ENCODE measurements at regions not wholly inside any gene's neighbourhood (a gene's known extent, or its start where the extent isn't known, plus 50 kb on each side); places are given as distances from the start of the nearest gene placed in this dataset.

- no peaks in the 10 kb centered on the region for H3K36me3 Mint-ChIP-seq (ENCODE audit: low read depth, unreplicated experiment)
- no peaks in the 10 kb centered on the region for H3K9me3 Mint-ChIP-seq (ENCODE audit: unreplicated experiment)
- no peak overlapping the region for H3K27ac Mint-ChIP-seq (ENCODE audit: unreplicated experiment)
- H3K4me1 Mint-ChIP-seq (ENCODE audit: unreplicated experiment), result no peaks in the 10 kb centered on the region
- no peak for DNase-seq (ENCODE audit: low spot score)
- H3K4me3 Mint-ChIP-seq (ENCODE audit: unreplicated experiment), result no peak overlapping the region
- TF ChIP-seq CTCF (IDR thresholded peaks at IDR 0.05; ENCODE audit: unreplicated experiment), result no peak
- H3K27me3 Mint-ChIP-seq (ENCODE audit: unreplicated experiment), result peaks cover 2% of the 10 kb centered on the region
These were observed 1509.3 kb downstream of the FAM181B start for GRCh38 chr11:81224396-81224795.

- no peak overlapping the region for H3K27ac Mint-ChIP-seq (ENCODE audit: unreplicated experiment)
- H3K4me1 Mint-ChIP-seq (ENCODE audit: unreplicated experiment), result no peaks in the 10 kb centered on the region
- no peak for TF ChIP-seq CTCF (IDR thresholded peaks at IDR 0.05; ENCODE audit: unreplicated experiment)
- no peak for DNase-seq (ENCODE audit: low spot score)
- no peaks in the 10 kb centered on the region for H3K9me3 Mint-ChIP-seq (ENCODE audit: unreplicated experiment)
- no peaks in the 10 kb centered on the region for H3K36me3 Mint-ChIP-seq (ENCODE audit: low read depth, unreplicated experiment)
- peaks cover 2% of the 10 kb centered on the region for H3K27me3 Mint-ChIP-seq (ENCODE audit: unreplicated experiment)
- no peak overlapping the region for H3K4me3 Mint-ChIP-seq (ENCODE audit: unreplicated experiment)
These were observed 1511.2 kb downstream of the FAM181B start for GRCh38 chr11:81222491-81222890.

GRCh38 chr11:81220146-81220895 is 1513.3 kb downstream of the FAM181B start:
- H3K4me3 Mint-ChIP-seq (ENCODE audit: unreplicated experiment), result no peak overlapping the region
- no peak for DNase-seq (ENCODE audit: low spot score)
- H3K4me1 Mint-ChIP-seq (ENCODE audit: unreplicated experiment), result no peaks in the 10 kb centered on the region
- no peak for TF ChIP-seq CTCF (IDR thresholded peaks at IDR 0.05; ENCODE audit: unreplicated experiment)
- H3K36me3 Mint-ChIP-seq (ENCODE audit: low read depth, unreplicated experiment), result no peaks in the 10 kb centered on the region
- no peak overlapping the region for H3K27ac Mint-ChIP-seq (ENCODE audit: unreplicated experiment)
- H3K9me3 Mint-ChIP-seq (ENCODE audit: unreplicated experiment), result no peaks in the 10 kb centered on the region
- H3K27me3 Mint-ChIP-seq (ENCODE audit: unreplicated experiment), result peaks cover 2% of the 10 kb centered on the region

GRCh38 chr11:81219661-81220060 is 1514.0 kb downstream of the FAM181B start:
- no peaks in the 10 kb centered on the region for H3K36me3 Mint-ChIP-seq (ENCODE audit: low read depth, unreplicated experiment)
- peaks cover 2% of the 10 kb centered on the region for H3K27me3 Mint-ChIP-seq (ENCODE audit: unreplicated experiment)
- peaks cover under 1% of the 10 kb centered on the region for H3K9me3 Mint-ChIP-seq (ENCODE audit: unreplicated experiment)
- no peak overlapping the region for H3K4me3 Mint-ChIP-seq (ENCODE audit: unreplicated experiment)
- no peak for TF ChIP-seq CTCF (IDR thresholded peaks at IDR 0.05; ENCODE audit: unreplicated experiment)
- no peak for DNase-seq (ENCODE audit: low spot score)
- no peaks in the 10 kb centered on the region for H3K4me1 Mint-ChIP-seq (ENCODE audit: unreplicated experiment)
- no peak overlapping the region for H3K27ac Mint-ChIP-seq (ENCODE audit: unreplicated experiment)

GRCh38 chr11:81218440-81218839 is 1515.2 kb downstream of the FAM181B start:
- DNase-seq (ENCODE audit: low spot score), result no peak
- peaks cover 2% of the 10 kb centered on the region for H3K27me3 Mint-ChIP-seq (ENCODE audit: unreplicated experiment)
- H3K4me1 Mint-ChIP-seq (ENCODE audit: unreplicated experiment), result no peaks in the 10 kb centered on the region
- no peak overlapping the region for H3K27ac Mint-ChIP-seq (ENCODE audit: unreplicated experiment)
- TF ChIP-seq CTCF (IDR thresholded peaks at IDR 0.05; ENCODE audit: unreplicated experiment), result no peak
- H3K9me3 Mint-ChIP-seq (ENCODE audit: unreplicated experiment), result peaks cover 5% of the 10 kb centered on the region
- H3K4me3 Mint-ChIP-seq (ENCODE audit: unreplicated experiment), result no peak overlapping the region
- H3K36me3 Mint-ChIP-seq (ENCODE audit: low read depth, unreplicated experiment), result no peaks in the 10 kb centered on the region
